SK-N-SH (cell line): ENCODE measurements at regions not wholly inside any gene's neighbourhood (a gene's known extent, or its start where the extent isn't known, plus 50 kb on each side); places are given as distances from the start of the nearest gene placed in this dataset.

Experiments used
- FOSL2 ChIP-seq: IDR thresholded peaks from 2 replicates; pipeline ENCODE4 v1.4.0; 2012; ENCODE audit warnings: low read depth, mild to moderate bottlenecking, moderate library complexity, borderline replicate concordance
- NFIC ChIP-seq: IDR thresholded peaks from 2 replicates; pipeline ENCODE4 v1.4.0; 2012; ENCODE audit warnings: borderline replicate concordance
- TF ChIP-seq, protein P1 (sequence below): fragments of 200-600 bp; sonication (generic); IDR thresholded peaks from 2 replicates; pipeline ENCODE4 v1.6.1; 2017; ENCODE audit warnings: antibody characterized with exemption, mild to moderate bottlenecking, moderate library complexity
- TF ChIP-seq, protein P2 (sequence below): IDR thresholded peaks from 2 replicates; pipeline ENCODE4 v1.4.0; 2012; ENCODE audit warnings: low read depth, borderline replicate concordance

- TF ChIP-seq, protein P1, sequence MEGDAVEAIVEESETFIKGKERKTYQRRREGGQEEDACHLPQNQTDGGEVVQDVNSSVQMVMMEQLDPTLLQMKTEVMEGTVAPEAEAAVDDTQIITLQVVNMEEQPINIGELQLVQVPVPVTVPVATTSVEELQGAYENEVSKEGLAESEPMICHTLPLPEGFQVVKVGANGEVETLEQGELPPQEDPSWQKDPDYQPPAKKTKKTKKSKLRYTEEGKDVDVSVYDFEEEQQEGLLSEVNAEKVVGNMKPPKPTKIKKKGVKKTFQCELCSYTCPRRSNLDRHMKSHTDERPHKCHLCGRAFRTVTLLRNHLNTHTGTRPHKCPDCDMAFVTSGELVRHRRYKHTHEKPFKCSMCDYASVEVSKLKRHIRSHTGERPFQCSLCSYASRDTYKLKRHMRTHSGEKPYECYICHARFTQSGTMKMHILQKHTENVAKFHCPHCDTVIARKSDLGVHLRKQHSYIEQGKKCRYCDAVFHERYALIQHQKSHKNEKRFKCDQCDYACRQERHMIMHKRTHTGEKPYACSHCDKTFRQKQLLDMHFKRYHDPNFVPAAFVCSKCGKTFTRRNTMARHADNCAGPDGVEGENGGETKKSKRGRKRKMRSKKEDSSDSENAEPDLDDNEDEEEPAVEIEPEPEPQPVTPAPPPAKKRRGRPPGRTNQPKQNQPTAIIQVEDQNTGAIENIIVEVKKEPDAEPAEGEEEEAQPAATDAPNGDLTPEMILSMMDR, result no peak
- TF ChIP-seq, protein P2, sequence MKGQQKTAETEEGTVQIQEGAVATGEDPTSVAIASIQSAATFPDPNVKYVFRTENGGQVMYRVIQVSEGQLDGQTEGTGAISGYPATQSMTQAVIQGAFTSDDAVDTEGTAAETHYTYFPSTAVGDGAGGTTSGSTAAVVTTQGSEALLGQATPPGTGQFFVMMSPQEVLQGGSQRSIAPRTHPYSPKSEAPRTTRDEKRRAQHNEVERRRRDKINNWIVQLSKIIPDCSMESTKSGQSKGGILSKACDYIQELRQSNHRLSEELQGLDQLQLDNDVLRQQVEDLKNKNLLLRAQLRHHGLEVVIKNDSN, result no peak
- TF ChIP-seq NFIC (no peak), FOSL2 (no peak)
These were observed 51.3 kb upstream of the SEPTIN7 start for GRCh38 chr7:35749556-35749955.
